Urinary bladder (tissue), 3 donors: ENCODE measurements at regions not wholly inside any gene's neighbourhood (a gene's known extent, or its start where the extent isn't known, plus 50 kb on each side); places are given as distances from the start of the nearest gene placed in this dataset.
A peak's percentile ranks its signal among the peaks of the same experiment; 100 is the strongest.
"Not testable (repeated sequence)": the region's sequence is repeated elsewhere in the genome, so short reads cannot be mapped to it uniquely, and the experiment has no call there.

Experiments
- DNase-seq: peaks from one replicate; pipeline ENCODE4 v3.0.0-alpha.2; 2015; ENCODE audit errors: extremely low spot score
- H3K27ac ChIP-seq: one replicate; pipeline ENCODE4 v1.5.1; 2013; ENCODE audit warnings: low read depth, mild to moderate bottlenecking, moderate library complexity
- H3K36me3 ChIP-seq: one replicate; pipeline ENCODE4 v1.6.1; 2013; ENCODE audit warnings: mild to moderate bottlenecking, moderate library complexity; ENCODE audit not compliant: insufficient read depth
- H3K4me1 ChIP-seq: one replicate; pipeline ENCODE4 v1.6.1; 2013; ENCODE audit warnings: mild to moderate bottlenecking, moderate library complexity; ENCODE audit not compliant: insufficient read depth
- H3K4me3 ChIP-seq: one replicate; pipeline ENCODE4 v1.5.1; 2013; ENCODE audit warnings: low read depth, low read length
- WGBS: extraction: QIAGEN DNeasy Blood & Tissue Kit; methylation state at CpG from one replicate; pipeline ENCODE4 v1.1.7; 2013; 5-methylcytosine and 5-hydroxymethylcytosine counted together
- donor health status: healthy with polysubstance abuse.
- donor health status: healthy.

DNA sequence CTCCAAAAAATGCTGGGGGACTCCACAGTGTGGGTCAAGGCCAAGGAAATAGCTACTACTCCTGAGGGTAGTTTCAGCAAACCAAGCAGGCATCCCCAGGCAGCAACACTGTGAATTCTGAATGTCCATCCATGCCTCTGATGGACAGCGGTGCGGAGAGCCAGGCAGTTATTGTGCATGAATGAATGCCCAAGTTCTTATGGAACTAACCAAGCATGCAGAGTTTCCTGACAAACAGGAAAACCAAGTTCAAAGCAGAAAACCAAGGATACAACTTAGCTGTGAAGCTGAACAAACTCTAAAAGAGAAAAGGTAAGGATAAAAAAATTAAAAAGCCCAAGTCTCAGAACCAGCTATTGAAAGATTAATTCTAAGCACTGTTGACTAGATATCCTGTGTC, 642.6 kb upstream of the HS3ST1 start:
- Histone ChIP-seq H3K36me3 (no peaks in the 10 kb centered on the region), H3K27ac (no peak overlapping the region), H3K4me3 (no peak overlapping the region), H3K4me1 (no peaks in the 10 kb centered on the region)
- WGBS, result 90% methylated on average over 2 of the region's 2 CpGs
- peak; percentile 1 for DNase-seq

DNA sequence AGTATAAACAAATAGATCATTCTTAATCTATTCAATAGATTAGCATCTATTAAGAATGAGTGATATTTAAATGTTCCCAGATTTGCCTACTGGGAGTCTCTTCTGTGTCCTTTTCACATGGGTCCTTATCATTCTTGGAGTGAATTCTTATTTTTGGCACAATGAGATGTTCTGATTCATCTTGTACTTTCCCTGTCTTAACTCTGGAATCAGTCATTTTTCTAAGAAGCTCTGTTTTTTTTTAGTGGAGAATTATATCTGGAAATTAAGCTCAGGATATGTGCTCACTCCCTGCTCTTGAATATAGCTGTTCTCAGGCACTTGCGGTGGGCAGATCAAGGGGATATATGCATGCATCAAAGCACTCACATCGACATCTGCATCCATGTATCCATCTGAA, 625.3 kb upstream of the HS3ST1 start:
- DNase-seq, result no peak
- Histone ChIP-seq H3K36me3 (no peaks in the 10 kb centered on the region), H3K4me1 (no peaks in the 10 kb centered on the region), H3K4me3 (no peak overlapping the region), H3K27ac (no peak overlapping the region)
- 87% methylated on average over 2 of the region's 2 CpGs for WGBS

DNA sequence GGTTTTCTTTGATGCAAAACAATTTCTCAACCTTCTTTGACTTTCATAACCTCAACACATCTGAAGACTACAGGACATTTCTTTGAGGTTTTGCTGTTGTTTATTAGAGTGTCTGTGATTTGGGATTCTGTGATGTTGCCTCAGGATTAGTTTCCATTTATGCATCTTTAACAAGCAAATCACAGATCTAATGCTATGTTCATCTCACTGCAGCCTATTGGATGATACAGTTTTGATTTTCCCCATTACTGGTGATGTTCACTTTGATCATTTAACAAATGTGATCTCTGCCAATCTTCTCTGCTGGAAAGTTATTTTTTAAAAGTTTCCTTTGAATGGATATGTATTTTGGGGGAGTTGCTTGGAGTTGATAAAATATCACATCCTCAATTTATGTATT, 624.9 kb upstream of the HS3ST1 start:
- no peaks in the 10 kb centered on the region for H3K36me3 ChIP-seq
- H3K4me3 ChIP-seq, result no peak overlapping the region
- no peaks in the 10 kb centered on the region for H3K4me1 ChIP-seq
- no peak overlapping the region for H3K27ac ChIP-seq
- DNase-seq, result no peak

DNA sequence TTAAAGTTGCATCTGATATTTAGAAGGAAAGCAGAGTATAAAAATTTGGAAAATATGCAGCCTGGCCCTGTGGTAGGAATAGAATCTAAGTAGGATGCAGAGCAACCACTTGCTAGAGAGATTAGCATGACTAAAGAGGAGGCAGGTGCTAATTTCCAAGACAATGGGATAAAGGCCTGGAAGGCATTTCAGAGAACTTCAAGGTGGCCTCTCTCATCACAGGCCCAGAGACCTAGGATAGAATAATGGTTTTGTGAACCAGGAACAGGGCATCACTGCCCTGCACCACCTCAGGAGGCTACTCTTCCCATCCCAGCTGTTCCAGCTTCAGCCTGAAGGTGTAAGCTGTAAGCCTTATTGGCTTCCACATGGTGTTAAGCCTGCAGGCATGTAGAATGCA, 621.7 kb upstream of the HS3ST1 start:
- Histone ChIP-seq H3K4me1 (no peaks in the 10 kb centered on the region), H3K27ac (no peak overlapping the region), H3K36me3 (no peaks in the 10 kb centered on the region), H3K4me3 (no peak overlapping the region)
- DNase-seq, result no peak

DNA sequence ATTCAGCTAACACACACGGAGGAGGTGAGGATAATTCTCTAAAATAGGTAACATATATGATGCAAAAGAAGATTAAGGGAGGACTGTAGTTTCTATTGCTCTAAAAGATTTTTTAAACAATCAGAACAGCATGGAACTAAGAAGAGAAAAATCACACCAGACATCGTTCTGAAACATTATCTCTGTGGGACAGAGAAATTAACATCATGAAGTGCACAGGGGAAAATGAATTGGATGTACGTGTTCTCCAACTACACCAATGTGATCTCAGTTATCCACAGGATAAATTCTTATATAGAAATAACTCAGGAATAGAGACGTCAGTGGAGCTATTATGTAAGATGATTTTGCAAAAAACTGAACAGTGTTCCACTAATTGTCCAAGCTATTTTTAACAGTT, 614.1 kb upstream of the HS3ST1 start:
- Histone ChIP-seq H3K4me3 (no peak overlapping the region), H3K36me3 (no peaks in the 10 kb centered on the region), H3K4me1 (no peaks in the 10 kb centered on the region), H3K27ac (no peak overlapping the region)
- DNase-seq, result no peak
- 90% methylated on average over 4 of the region's 4 CpGs for WGBS

DNA sequence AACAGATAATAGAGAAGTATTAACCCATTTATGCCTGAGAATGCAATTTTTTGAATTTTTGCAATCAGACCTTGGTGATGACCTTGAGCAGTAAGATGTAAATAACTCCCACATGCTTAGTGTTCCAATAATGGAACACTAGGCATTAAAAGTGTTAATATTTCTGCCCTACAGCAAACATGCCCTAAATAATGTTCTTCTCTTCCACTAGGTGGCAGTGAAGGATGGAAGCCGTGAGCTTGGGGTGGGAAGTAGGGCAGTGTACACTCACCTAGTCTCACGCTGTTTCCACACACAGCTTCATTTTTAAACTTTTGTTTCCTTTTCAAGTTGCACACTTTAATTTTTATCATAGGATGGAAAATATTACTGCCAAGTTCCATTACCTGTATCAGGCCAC, 613.1 kb upstream of the HS3ST1 start:
- no peaks in the 10 kb centered on the region for H3K4me1 ChIP-seq
- 74% methylated on average over 2 of the region's 2 CpGs for WGBS
- no peak overlapping the region for H3K4me3 ChIP-seq
- no peak overlapping the region for H3K27ac ChIP-seq
- no peak for DNase-seq
- H3K36me3 ChIP-seq, result no peaks in the 10 kb centered on the region

DNA sequence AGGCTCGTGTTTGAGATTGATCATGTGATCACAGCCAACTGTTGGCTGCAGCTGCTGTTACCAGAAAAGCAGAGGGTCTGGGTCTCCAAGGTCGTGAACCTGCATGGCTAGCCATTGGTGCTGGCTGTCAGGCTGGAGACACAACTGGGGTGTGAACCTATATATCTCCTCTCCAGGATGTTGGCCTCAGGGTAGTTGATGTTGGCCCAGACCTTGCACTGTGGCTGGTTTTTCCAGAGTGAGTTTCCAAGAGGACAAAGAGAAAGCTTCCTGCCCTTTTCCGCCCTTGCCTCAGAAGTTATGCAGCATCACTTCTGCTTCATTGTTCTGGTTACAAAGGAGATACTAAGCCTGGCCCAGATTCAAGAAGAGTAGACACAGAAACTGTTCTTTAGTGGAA, 607.8 kb upstream of the HS3ST1 start:
- Histone ChIP-seq H3K27ac (no peak overlapping the region), H3K4me3 (no peak overlapping the region), H3K36me3 (peaks cover 2% of the 10 kb centered on the region), H3K4me1 (no peaks in the 10 kb centered on the region)
- no peak for DNase-seq
- 83% methylated on average over 3 of the region's 3 CpGs for WGBS

DNA sequence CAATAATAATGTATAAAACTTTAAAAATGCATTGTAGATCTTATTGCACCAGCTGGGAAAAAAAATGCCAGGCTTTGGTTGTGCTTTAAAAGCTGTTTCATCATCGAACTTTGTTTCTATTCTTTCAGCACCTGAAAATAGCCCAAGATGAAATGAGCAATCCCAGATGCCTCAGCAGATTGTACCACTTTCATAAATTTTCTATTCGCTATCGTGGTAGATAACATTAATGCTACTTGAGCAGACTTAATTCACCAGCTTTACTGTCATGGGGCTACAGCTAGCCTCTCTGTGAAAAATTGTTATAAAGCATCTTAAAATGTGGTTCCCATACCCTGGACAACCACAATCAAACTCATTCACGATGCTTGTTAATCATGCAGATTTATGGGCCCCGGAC, 599.6 kb upstream of the HS3ST1 start:
- H3K36me3 ChIP-seq, result no peaks in the 10 kb centered on the region
- 25% methylated on average over 5 of the region's 5 CpGs for WGBS
- H3K27ac ChIP-seq, result no peak overlapping the region
- no peak for DNase-seq
- H3K4me3 ChIP-seq, result no peak overlapping the region
- no peaks in the 10 kb centered on the region for H3K4me1 ChIP-seq

DNA sequence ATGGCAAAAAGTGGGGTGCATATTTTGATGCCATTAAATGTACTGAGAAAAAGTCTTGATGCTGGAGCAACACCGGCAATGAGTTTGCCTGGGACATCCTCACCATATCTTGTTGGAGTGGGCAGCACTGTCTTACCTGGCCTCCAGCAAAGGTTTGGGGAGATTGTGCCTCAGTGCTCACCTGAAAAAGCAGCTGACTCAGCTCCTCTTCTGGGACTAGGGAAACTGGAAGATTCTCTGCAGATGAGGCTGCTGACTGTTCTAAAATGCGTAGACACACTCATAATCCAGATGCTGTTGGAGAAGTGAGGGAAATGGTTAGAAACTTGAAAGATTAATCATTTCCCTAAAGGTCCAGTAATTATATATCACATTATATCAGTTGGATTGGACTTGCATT, 593.7 kb upstream of the HS3ST1 start:
- H3K4me1 ChIP-seq, result no peaks in the 10 kb centered on the region
- no peak for DNase-seq
- no peaks in the 10 kb centered on the region for H3K36me3 ChIP-seq
- H3K4me3 ChIP-seq, result no peak overlapping the region
- H3K27ac ChIP-seq, result no peak overlapping the region
- 96% methylated on average over 2 of the region's 2 CpGs for WGBS

DNA sequence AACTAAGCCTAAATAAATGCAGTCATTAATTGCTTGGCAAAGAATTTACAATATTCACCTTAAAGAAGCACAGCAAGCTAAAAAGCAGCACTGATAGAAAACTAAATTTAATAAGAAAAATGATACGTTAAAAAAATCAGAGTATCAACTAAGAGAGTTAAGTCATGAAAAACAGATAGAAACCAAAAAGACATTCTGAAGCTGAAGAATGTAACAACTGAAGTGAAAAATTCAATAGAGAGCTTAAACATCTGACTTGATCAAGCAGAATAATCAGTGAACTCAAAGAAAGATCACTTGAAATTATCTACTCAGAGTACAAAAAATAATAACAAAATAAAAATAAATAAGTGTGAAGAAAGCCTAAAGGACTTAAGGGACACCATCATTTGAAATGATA, 588.0 kb upstream of the HS3ST1 start:
- no peaks in the 10 kb centered on the region for H3K36me3 ChIP-seq
- no peak for DNase-seq
- 97% methylated on average over 1 of the region's 1 CpG for WGBS
- no peak overlapping the region for H3K4me3 ChIP-seq
- no peak overlapping the region for H3K27ac ChIP-seq
- H3K4me1 ChIP-seq, result no peaks in the 10 kb centered on the region

DNA sequence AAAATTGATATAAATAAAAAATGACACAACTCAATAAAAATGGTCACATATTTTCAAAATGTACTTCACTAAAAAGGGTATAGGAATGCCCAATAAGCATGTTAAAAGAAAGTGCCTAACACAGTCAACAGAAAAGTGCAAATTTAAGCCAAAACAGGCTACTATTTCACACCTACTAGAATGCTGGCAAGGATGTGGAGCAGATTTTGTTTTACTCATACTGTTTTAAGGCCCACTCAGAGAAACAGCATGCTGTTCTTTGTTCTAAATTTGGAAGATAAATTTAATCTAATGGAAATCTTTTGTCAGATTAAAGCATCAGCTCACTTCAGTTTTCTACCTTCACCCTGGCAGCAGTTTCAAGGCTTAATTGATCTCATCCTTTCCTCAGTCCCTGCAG, 576.8 kb upstream of the HS3ST1 start:
- Histone ChIP-seq H3K27ac (no peak overlapping the region), H3K4me3 (no peak overlapping the region), H3K36me3 (no peaks in the 10 kb centered on the region), H3K4me1 (no peaks in the 10 kb centered on the region)
- no peak for DNase-seq

DNA sequence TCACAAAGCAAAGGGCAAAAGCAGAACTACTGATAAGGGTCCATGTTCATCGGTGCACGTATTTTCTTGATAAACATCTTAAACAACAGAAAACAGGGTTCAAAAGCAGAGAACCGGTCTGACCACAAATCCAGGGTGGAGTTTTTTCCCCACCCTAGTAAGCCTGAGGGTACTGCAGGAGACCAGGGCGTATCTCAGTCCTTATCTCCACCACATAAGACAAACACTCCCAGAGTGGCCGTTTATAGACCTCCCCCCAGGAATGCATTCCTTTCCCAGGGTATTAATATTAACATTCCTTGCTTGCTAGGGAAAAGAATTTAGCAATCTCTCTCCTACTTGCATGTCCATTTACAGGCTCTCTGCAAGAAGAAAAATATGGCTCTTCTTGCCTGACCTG, 567.9 kb upstream of the HS3ST1 start:
- not testable (repeated sequence) for DNase-seq, H3K27ac ChIP-seq
- WGBS, result 77% methylated on average over 5 of the region's 5 CpGs

DNA sequence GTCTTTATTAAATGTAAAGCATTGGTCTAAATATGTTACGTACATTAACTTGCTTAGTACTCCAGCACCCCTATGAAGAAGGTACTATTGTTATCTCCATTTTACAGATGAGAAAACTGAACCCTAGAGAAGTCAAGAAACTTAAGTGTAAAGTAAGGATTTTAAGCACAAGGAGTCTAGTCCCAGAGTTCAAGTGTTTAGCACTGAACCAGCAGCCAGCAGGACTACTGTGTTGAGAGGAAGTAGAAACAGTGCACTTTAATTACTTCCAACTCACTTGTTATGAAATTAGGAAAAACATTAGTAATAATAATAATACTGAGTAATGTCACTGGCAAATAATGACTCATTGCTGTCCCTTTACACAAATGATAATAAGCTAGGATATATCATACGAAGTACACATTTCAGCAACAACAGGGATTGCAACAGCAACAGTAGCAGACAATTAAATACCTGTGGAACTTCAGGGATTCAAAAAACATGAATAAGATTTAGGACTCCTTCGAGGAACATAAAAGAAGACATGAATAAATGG, 548.1 kb upstream of the HS3ST1 start:
- no peak overlapping the region for H3K4me3 ChIP-seq
- H3K27ac ChIP-seq, result no peak overlapping the region
- DNase-seq, result no peak
- no peaks in the 10 kb centered on the region for H3K4me1 ChIP-seq
- H3K36me3 ChIP-seq, result no peaks in the 10 kb centered on the region
- WGBS, result 79% methylated on average over 3 of the region's 3 CpGs

More for the DNA sequence above, 567.9 kb upstream of the HS3ST1 start:
- H3K36me3 ChIP-seq, H3K4me1 ChIP-seq, H3K4me3 ChIP-seq: not testable (repeated sequence)

DNA sequence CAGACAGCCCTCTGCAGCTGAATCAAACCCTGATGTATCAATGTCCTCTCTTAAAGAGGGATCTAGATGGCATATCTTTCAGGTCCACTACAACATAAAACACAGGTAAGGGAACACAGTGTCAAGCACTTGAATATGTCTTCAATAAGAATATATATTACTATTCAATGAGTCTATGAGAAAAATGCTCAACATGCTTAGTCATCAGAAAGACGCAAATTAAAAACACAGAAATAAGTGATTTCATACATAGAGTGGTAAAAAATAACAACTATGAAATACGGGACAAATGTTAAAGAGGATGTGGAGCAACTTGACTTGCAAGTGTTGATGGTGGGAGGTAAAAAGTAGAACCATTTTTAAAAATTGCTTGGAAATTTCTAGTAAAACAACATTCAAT, 544.6 kb upstream of the HS3ST1 start:
- Histone ChIP-seq H3K4me3 (no peak overlapping the region), H3K27ac (no peak overlapping the region), H3K36me3 (no peaks in the 10 kb centered on the region), H3K4me1 (no peaks in the 10 kb centered on the region)
- 94% methylated on average over 2 of the region's 2 CpGs for WGBS
- no peak for DNase-seq

DNA sequence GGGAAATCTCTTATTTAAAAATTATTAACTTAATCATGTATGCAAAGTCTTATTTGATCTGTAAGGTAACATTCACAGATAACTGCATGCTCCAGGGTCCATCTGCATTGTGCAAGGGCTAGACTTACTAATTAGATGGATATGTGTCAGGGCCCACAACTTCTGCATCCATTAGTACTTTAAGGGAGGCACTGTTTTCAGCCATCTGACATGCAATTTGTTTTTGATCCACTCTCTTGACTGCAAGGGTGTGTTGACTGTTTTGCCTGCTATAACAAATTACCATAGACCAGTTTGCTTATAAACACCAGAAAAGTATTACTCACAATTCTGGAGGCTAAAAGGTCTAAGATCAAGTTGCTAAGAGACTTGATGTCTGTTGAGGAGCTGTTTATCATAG, 542.1 kb upstream of the HS3ST1 start:
- no peak overlapping the region for H3K4me3 ChIP-seq
- DNase-seq, result no peak
- H3K4me1 ChIP-seq, result no peaks in the 10 kb centered on the region
- no peak overlapping the region for H3K27ac ChIP-seq
- no peaks in the 10 kb centered on the region for H3K36me3 ChIP-seq
